Muscle of back (tissue), 3 donors: ENCODE measurements at regions not wholly inside any gene's neighbourhood (a gene's known extent, or its start where the extent isn't known, plus 50 kb on each side); places are given as distances from the start of the nearest gene placed in this dataset.
"Not testable (repeated sequence)": the region's sequence is repeated elsewhere in the genome, so short reads cannot be mapped to it uniquely, and the experiment has no call there.

ENCODE experiments used
- DNase-seq, 3 donors: peaks; one replicate each; pipeline versions ENCODE4 v3.0.0 to v3.0.0-alpha.2; 2013

- no peak for DNase-seq
These were observed 140.6 kb upstream of the CADM1 start for GRCh38 chr11:115644856-115645255.

- no peak for DNase-seq
These were observed 139.5 kb upstream of the CADM1 start for GRCh38 chr11:115643549-115644270.

GRCh38 chr11:115642660-115643059 is 138.4 kb upstream of the CADM1 start:
- no peak for DNase-seq

GRCh38 chr11:115637599-115638241 is 133.5 kb upstream of the CADM1 start:
- DNase-seq: no peak

- no peak for DNase-seq
These were observed 132.7 kb upstream of the CADM1 start for GRCh38 chr11:115636753-115637527.

- not testable (repeated sequence) for DNase-seq
These were observed 129.8 kb upstream of the CADM1 start for GRCh38 chr11:115633977-115634376.

GRCh38 chr11:115632061-115632460 is 127.8 kb upstream of the CADM1 start:
- no peak for DNase-seq

GRCh38 chr11:115631609-115632008 is 127.4 kb upstream of the CADM1 start:
- DNase-seq: no peak

- DNase-seq: no peak
These were observed 126.0 kb upstream of the CADM1 start for GRCh38 chr11:115630214-115630613.

GRCh38 chr11:115629456-115630015 is 125.3 kb upstream of the CADM1 start:
- no peak for DNase-seq

- DNase-seq: no peak
These were observed 123.6 kb upstream of the CADM1 start for GRCh38 chr11:115627666-115628460.

- no peak for DNase-seq
These were observed 122.9 kb upstream of the CADM1 start for GRCh38 chr11:115627071-115627470.

GRCh38 chr11:115626414-115626813 is 122.2 kb upstream of the CADM1 start:
- no peak for DNase-seq

GRCh38 chr11:115625502-115625901 is 121.3 kb upstream of the CADM1 start:
- DNase-seq: no peak

GRCh38 chr11:115624065-115624464 is 119.8 kb upstream of the CADM1 start:
- no peak for DNase-seq

- peak; percentile 83 to 96 (median 92) for DNase-seq
These were observed 118.8 kb upstream of the CADM1 start for GRCh38 chr11:115623021-115623451.

- DNase-seq: no peak
These were observed 114.2 kb upstream of the CADM1 start for GRCh38 chr11:115618428-115618827.

- no peak for DNase-seq
These were observed 113.6 kb upstream of the CADM1 start for GRCh38 chr11:115617767-115618166.

GRCh38 chr11:115616971-115617370 is 112.8 kb upstream of the CADM1 start:
- peak; percentile 16 to 90 (median 31) for DNase-seq

- peak in 1 of 3 donors; percentile 51 for DNase-seq
These were observed 109.9 kb upstream of the CADM1 start for GRCh38 chr11:115613986-115614632.

- no peak for DNase-seq
These were observed 108.8 kb upstream of the CADM1 start for GRCh38 chr11:115613004-115613403.
